Left ventricle myocardium inferior (tissue), 1 donor: ENCODE measurements at regions not wholly inside any gene's neighbourhood (a gene's known extent, or its start where the extent isn't known, plus 50 kb on each side); places are given as distances from the start of the nearest gene placed in this dataset.

Source experiments
- DNase-seq: peaks from one replicate; pipeline ENCODE4 v3.0.0-alpha.2; 2020
- H3K27ac ChIP-seq: fragments of 200-600 bp; replicated peaks from 2 replicates; pipeline ENCODE4 v1.8.0; 2021
- H3K27me3 ChIP-seq: fragments of 200-600 bp; 2 replicates; pipeline ENCODE4 v1.8.0; 2021; ENCODE audit warnings: low read depth
- H3K36me3 ChIP-seq: fragments of 200-600 bp; 2 replicates; pipeline ENCODE4 v1.8.0; 2021
- H3K4me1 ChIP-seq: fragments of 200-600 bp; 2 replicates; pipeline ENCODE4 v1.8.0; 2021
- H3K4me3 ChIP-seq: fragments of 200-600 bp; 2 replicates; pipeline ENCODE4 v1.8.0; 2021; ENCODE audit warnings: mild to moderate bottlenecking, moderate library complexity
- H3K9me3 ChIP-seq: fragments of 200-600 bp; replicated peaks from 2 replicates; pipeline ENCODE4 v1.8.0; 2021
- CTCF ChIP-seq: fragments of 200-600 bp; IDR thresholded peaks from 2 replicates; pipeline ENCODE4 v1.8.0; 2021; ENCODE audit warnings: antibody characterized with exemption, mild to moderate bottlenecking, borderline replicate concordance
- intact Hi-C: fragments of 100-400 bp; cut with micrococcal nuclease; formaldehyde crosslinking; loops from one replicate; pipeline ENCODE4 v1.11.0; 2022
- donor health status: DM: no; HTN: yes; CAD: no; lungs with severe emphysema.

GRCh38 chr6:81940451-81940985 is 188.0 kb upstream of the TENT5A start:
- Histone ChIP-seq H3K27ac (no peak overlapping the region), H3K36me3 (no peaks in the 10 kb centered on the region), H3K9me3 (no peaks in the 10 kb centered on the region), H3K27me3 (no peaks in the 10 kb centered on the region), H3K4me1 (peaks cover 18% of the 10 kb centered on the region), H3K4me3 (no peak overlapping the region)
- DNase-seq = no peak
- no peak for TF ChIP-seq CTCF
- intact Hi-C loops = no loop called here

- Histone ChIP-seq H3K27me3 (no peaks in the 10 kb centered on the region), H3K9me3 (no peaks in the 10 kb centered on the region), H3K36me3 (no peaks in the 10 kb centered on the region), H3K4me3 (no peak overlapping the region), H3K27ac (no peak overlapping the region), H3K4me1 (peaks cover 18% of the 10 kb centered on the region)
- TF ChIP-seq CTCF = no peak
- intact Hi-C loops = no loop called here
- DNase-seq = no peak
Observed at GRCh38 chr6:81939766-81940165, 187.3 kb upstream of the TENT5A start.

- Histone ChIP-seq H3K9me3 (no peaks in the 10 kb centered on the region), H3K36me3 (no peaks in the 10 kb centered on the region), H3K4me1 (peaks cover 18% of the 10 kb centered on the region), H3K27ac (no peak overlapping the region), H3K27me3 (no peaks in the 10 kb centered on the region), H3K4me3 (no peak overlapping the region)
- DNase-seq = no peak
- intact Hi-C loops = no loop called here
- TF ChIP-seq CTCF = no peak
Observed at GRCh38 chr6:81938991-81939732, 186.7 kb upstream of the TENT5A start.

- DNase-seq = no peak
- Histone ChIP-seq H3K36me3 (no peaks in the 10 kb centered on the region), H3K9me3 (no peaks in the 10 kb centered on the region), H3K4me3 (no peak overlapping the region), H3K27ac (no peak overlapping the region), H3K27me3 (no peaks in the 10 kb centered on the region), H3K4me1 (peaks cover 18% of the 10 kb centered on the region)
- intact Hi-C loops = no loop called here
- TF ChIP-seq CTCF = no peak
Observed at GRCh38 chr6:81938014-81938856, 185.8 kb upstream of the TENT5A start.

- TF ChIP-seq CTCF = no peak
- Histone ChIP-seq H3K27ac (no peak overlapping the region), H3K4me3 (no peak overlapping the region), H3K36me3 (no peaks in the 10 kb centered on the region), H3K27me3 (no peaks in the 10 kb centered on the region), H3K4me1 (peaks cover 18% of the 10 kb centered on the region), H3K9me3 (peaks cover under 1% of the 10 kb centered on the region)
- DNase-seq = no peak
- intact Hi-C loops = no loop called here
Observed at GRCh38 chr6:81937296-81937937, 184.9 kb upstream of the TENT5A start.
